Loucy (cell line): ENCODE measurements at regions not wholly inside any gene's neighbourhood (a gene's known extent, or its start where the extent isn't known, plus 50 kb on each side); places are given as distances from the start of the nearest gene placed in this dataset.

ENCODE experiments used
- CTCF ChIP-seq: fragments of 200-600 bp; sonication (generic); conservative IDR thresholded peaks from 2 replicates; pipeline ENCODE4 v1.5.1; 2014; ENCODE audit warnings: mild to moderate bottlenecking, antibody characterized with exemption, low read length
- EZH2phosphoT487 ChIP-seq: fragments of 200-600 bp; IDR thresholded peaks from 2 replicates; pipeline ENCODE4 v1.6.1; 2018; ENCODE audit warnings: antibody characterized with exemption, mild to moderate bottlenecking, moderate library complexity, borderline replicate concordance

DNA sequence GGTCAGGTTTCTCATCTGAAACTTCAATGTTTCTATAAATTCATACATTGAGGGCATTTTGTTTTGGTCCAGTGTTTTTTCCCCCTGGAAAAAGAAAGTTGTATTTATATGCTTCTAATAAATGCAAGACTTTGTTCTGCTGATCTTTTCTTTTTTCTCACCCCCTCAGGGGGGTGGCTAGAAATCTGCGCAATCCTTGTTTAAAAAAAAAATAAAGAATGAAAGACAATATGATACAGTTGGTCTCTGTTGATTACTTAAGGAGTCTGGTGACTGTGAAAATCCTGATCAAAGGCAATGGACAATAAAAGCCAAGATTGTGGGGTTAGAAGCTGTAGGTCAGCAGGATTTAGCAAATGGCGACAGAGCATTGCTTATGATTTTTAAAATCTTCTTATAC lies 180.5 kb downstream of the KIT start:
- TF ChIP-seq CTCF (no peak), EZH2phosphoT487 (no peak)
